Spinal cord (tissue), 9 donors: ENCODE measurements at regions not wholly inside any gene's neighbourhood (a gene's known extent, or its start where the extent isn't known, plus 50 kb on each side); places are given as distances from the start of the nearest gene placed in this dataset.
A peak's percentile ranks its signal among the peaks of the same experiment; 100 is the strongest.

ENCODE experiments used
- DNase-seq, 6 donors: peaks; one replicate each; pipeline versions ENCODE4 v3.0.0 to v3.0.0-alpha.2; 2013 to 2015; ENCODE audit warnings: low spot score in 6 of 6, low read depth in 4 of 6
- H3K27ac ChIP-seq: one replicate; pipeline ENCODE4 v1.5.1; 2013; ENCODE audit warnings: low read depth, low read length, control low read depth
- H3K27me3 ChIP-seq: one replicate; pipeline ENCODE4 v1.6.1; 2013; ENCODE audit warnings: low read length; ENCODE audit not compliant: control insufficient read depth, insufficient read depth
- H3K36me3 ChIP-seq: one replicate; pipeline ENCODE4 v1.6.1; 2013; ENCODE audit warnings: low read length; ENCODE audit not compliant: control insufficient read depth, insufficient read depth
- H3K4me1 ChIP-seq: one replicate; pipeline ENCODE4 v1.6.1; 2013; ENCODE audit warnings: low read length; ENCODE audit not compliant: control insufficient read depth, insufficient read depth
- H3K4me3 ChIP-seq: one replicate; pipeline ENCODE4 v1.5.1; 2013; ENCODE audit warnings: low read depth, low read length, control low read depth
- H3K9me3 ChIP-seq: one replicate; pipeline ENCODE4 v1.6.1; 2013; ENCODE audit warnings: low read length; ENCODE audit not compliant: control insufficient read depth, insufficient read depth
- WGBS: methylation state at CpG from one replicate; pipeline ENCODE4 v1.1.5; 2013; ENCODE audit warnings: missing lambda C conversion rate; ENCODE audit not compliant: insufficient coverage; 5-methylcytosine and 5-hydroxymethylcytosine counted together
- donor health status: healthy.

DNA sequence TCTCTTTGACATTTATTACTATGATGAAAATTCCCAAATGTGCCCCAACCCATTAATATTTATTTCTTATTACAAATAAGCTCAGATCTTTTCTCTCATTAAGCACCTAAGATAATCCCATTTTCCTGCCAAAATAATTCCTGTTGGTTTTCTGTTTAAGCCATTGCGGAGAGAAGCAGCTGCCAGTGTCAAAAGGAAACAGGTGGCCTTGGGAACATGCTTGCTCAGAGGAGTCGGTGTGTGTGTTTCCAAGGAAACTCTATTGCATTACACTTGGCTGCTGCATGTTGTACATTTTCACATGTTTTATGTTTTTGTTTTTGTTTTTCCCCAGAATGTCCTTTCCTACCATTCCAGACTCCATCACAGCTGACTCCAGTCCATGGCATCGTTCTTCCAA is 56.4 kb downstream of the CD24 start:
- Histone ChIP-seq H3K4me3 (no peak overlapping the region), H3K27me3 (no peaks in the 10 kb centered on the region), H3K4me1 (no peaks in the 10 kb centered on the region), H3K27ac (no peak overlapping the region), H3K36me3 (no peaks in the 10 kb centered on the region), H3K9me3 (no peaks in the 10 kb centered on the region)
- DNase-seq = peak in 3 of 6 donors; percentile 36 to 90 (median 63)
- 41% methylated on average over 2 of the region's 3 CpGs for WGBS

DNA sequence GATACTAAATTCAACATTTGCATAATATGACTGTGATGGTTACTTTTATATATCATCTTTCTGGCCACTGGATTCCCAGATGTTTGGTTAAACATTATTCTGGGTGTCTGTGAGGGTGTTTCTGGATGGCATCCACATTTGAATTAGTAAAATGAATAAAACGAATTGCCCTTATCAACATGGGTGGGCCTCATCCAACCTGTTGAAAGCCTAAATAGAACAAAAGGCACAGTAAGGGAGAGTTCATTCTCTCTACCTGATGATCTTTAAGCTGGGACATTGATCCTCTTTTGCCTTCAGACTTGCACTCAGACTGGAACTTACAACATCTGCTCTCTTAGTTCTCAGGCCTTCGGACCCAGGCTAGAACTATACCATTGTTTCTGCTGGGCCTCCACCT is 57.6 kb downstream of the CD24 start:
- Histone ChIP-seq H3K27ac (no peak overlapping the region), H3K9me3 (no peaks in the 10 kb centered on the region), H3K36me3 (no peaks in the 10 kb centered on the region), H3K27me3 (no peaks in the 10 kb centered on the region), H3K4me3 (no peak overlapping the region), H3K4me1 (no peaks in the 10 kb centered on the region)
- WGBS = 91% methylated on average over 1 of the region's 2 CpGs
- DNase-seq = no peak

DNA sequence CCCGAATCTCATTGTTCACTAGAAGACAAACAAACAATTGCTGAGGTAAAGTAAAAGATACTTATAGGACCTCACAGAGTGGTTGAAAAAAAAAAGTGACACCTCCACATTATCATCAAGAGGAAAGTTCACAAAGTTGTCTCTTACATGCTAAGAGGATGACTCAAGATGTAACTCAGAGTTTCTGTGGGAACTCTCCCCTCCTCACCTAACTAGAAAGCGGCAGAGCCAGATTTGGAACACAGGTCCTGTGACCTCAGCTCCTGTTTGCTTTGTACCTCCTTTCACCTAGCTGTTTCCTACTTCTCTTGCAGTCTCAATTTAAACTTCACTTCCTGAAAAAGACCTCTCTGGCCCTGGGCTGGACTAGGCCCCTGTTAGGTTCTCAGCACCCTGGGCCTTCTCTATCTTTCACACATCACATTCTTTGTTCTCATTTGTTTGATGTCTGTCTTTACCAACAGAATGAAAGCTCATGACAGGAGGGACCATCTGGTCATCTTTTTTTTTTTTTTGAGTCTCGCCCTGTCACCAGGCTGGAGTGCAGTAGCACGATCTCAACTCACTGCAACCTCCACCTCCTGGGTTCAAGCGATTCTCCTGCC is 60.8 kb downstream of the CD24 start:
- Histone ChIP-seq H3K36me3 (no peaks in the 10 kb centered on the region), H3K27ac (no peak overlapping the region), H3K9me3 (no peaks in the 10 kb centered on the region), H3K4me1 (no peaks in the 10 kb centered on the region), H3K4me3 (no peak overlapping the region), H3K27me3 (no peaks in the 10 kb centered on the region)
- DNase-seq = no peak
- 88% methylated on average over 1 of the region's 5 CpGs for WGBS

DNA sequence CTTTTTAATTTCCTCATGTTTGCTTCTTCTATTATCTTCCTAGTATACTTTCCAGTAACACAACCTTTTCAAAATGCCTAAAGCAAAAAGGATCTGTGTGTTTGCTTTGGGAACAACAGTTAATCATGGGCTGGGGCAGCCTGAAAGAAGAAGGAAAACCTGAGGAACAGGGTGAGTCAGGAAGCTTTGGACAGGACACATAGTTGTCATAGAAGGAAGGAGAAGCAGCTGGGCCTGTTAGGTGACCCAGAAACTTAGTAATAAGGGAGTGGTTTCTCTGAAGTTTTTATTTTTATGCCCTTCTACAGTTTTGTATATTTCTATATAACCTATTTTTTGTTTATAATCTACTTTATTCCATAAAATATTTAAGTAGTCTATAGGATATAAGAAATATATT is 61.4 kb downstream of the CD24 start:
- H3K27ac ChIP-seq = no peak overlapping the region

DNA sequence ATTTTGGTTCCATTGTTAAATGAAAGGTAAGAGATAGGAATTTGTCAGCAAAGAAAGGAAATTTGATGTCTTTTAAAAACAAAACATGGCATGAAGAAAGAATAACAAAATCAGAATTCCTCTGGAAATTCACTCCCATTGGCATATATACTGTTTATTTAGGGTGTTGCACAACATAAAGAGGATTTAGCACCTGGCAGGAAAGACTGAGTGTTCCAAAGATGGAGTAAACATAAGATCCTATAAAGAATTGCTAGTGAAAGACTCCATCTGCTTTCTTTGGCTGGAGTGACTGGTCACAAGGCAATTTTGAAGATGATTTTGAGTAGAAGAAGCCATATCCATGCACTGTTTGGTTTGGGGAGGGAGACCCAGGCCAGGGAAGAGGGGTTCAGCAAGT is 62.4 kb downstream of the CD24 start:
- no peaks in the 10 kb centered on the region for H3K36me3 ChIP-seq
- DNase-seq = peak in 1 of 6 donors; percentile 12
- no peak overlapping the region for H3K27ac ChIP-seq
- no peaks in the 10 kb centered on the region for H3K9me3 ChIP-seq
- H3K4me3 ChIP-seq = no peak overlapping the region
- no peaks in the 10 kb centered on the region for H3K4me1 ChIP-seq
- H3K27me3 ChIP-seq = no peaks in the 10 kb centered on the region

More for the DNA sequence above, 61.4 kb downstream of the CD24 start:
- H3K36me3 ChIP-seq = no peaks in the 10 kb centered on the region
- no peak for DNase-seq
- no peaks in the 10 kb centered on the region for H3K4me1 ChIP-seq
- no peak overlapping the region for H3K4me3 ChIP-seq
- no peaks in the 10 kb centered on the region for H3K27me3 ChIP-seq
- H3K9me3 ChIP-seq = no peaks in the 10 kb centered on the region

DNA sequence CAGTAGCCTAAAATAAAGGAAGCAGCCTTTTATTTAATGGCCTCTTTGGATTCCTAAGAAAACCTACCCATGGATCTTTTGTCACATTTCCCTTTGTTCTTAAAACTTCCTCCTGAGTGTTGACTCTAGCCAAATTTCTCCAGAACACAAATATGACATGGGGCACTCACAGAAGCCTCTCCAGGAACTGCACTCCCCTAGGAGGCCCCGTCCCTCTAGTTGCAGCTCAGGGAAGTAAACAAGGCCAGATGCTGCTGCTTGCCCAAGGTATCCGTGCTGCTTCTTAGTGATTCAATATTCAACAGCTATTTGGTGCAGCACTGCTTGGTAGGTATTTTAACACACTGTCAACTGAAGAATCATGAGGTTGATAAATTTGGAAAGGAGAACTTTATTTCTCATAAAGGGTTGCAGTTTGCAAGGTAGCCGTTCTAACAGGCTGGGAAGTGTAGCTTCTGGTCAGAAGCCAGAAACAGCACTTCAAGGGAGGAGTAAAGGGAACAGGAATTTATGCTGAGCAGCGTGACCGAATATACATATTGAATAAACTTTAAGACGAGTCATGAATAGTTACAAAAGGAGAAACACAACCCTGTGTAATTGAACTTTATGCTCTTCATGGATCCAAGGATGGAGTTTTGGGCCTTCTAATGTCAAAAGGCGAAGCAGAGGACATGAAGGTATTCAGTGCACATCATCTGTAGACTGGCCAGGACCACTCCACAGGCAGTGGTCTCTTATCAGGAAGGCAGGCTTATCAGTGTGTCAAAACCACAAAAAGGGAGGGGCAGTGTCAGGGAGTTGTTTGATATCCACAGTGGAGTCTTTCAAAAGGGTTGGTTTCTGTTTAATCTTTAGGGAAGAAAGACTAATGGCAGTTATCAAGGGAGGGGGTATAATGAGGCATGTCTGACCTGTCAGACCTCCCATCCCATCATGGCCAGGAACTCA is 63.3 kb downstream of the CD24 start:
- DNase-seq = no peak
- no peaks in the 10 kb centered on the region for H3K9me3 ChIP-seq
- H3K27ac ChIP-seq = no peak overlapping the region
- no peaks in the 10 kb centered on the region for H3K27me3 ChIP-seq
- H3K4me1 ChIP-seq = no peaks in the 10 kb centered on the region
- H3K36me3 ChIP-seq = no peaks in the 10 kb centered on the region
- 71% methylated on average over 3 of the region's 7 CpGs for WGBS
- H3K4me3 ChIP-seq = no peak overlapping the region

DNA sequence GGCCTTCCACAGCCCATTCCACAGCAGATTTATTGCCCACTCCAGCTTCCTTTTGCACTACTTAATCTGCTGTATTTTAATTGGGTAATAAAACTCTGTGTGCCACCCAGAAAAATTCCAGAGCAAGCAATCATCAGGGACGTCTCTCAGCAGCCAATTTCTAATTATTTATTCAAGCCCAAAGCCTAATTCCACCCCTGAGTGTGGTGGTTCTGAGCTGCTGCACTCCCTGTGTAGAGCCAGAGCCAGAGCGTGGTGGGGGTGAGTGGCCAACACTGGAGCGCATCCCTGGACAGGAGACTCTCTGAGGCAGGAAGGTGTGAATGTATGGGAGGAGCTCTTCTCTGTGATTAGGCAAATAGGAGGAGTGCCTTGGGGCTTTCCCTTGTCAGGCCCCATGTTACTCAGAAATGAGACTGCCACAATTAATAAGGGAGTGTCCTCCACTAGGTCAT is 66.1 kb downstream of the CD24 start:
- Histone ChIP-seq H3K27me3 (no peaks in the 10 kb centered on the region), H3K27ac (no peak overlapping the region), H3K9me3 (no peaks in the 10 kb centered on the region), H3K4me1 (no peaks in the 10 kb centered on the region), H3K36me3 (no peaks in the 10 kb centered on the region), H3K4me3 (no peak overlapping the region)
- 31% methylated on average over 2 of the region's 3 CpGs for WGBS
- DNase-seq = peak in 1 of 6 donors; percentile 87

DNA sequence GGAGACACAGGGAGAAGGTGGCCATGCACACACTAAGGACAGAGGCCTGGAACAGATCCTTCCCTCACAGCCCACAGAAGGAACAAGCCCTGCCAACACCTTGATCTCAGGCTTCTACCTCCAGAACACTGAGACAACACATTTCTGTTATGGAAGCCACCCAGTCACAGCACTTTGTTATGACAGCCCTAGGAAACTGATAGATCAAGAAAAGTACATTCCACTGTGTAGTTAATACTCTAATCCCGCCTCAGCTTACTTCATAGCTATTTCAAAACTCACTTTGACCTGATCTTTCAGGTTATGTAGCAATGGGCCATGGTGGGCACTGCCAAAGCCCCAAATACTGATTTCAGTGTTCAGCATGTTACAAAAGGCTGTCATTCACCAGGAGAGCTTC is 66.8 kb downstream of the CD24 start:
- WGBS = 82% methylated on average over 1 of the region's 1 CpG
- DNase-seq = no peak

DNA sequence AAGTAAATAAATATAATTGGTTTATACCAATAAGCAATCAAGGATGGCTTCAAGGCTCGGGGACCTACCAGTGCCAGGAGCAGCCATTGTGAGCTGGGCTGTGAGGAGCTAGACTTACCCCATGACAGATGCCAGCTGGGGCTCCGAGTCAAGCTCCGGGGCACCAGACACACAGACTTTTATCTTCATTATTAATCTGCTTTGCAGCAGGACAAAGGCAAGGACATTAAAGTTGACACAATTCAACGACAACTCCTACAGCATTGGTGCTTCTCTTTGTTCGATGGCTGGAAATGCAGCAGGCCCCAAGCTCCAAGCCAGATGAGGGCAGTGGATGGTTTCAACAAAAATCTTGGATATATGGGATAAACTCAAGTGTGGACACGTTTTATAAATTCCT is 68.3 kb downstream of the CD24 start:
- Histone ChIP-seq H3K27me3 (no peaks in the 10 kb centered on the region), H3K4me3 (no peak overlapping the region), H3K4me1 (no peaks in the 10 kb centered on the region), H3K36me3 (no peaks in the 10 kb centered on the region), H3K27ac (no peak overlapping the region), H3K9me3 (peaks cover 1% of the 10 kb centered on the region)
- WGBS = 59% methylated on average over 3 of the region's 6 CpGs
- DNase-seq = no peak

More for the DNA sequence above, 66.8 kb downstream of the CD24 start:
- no peaks in the 10 kb centered on the region for H3K27me3 ChIP-seq
- H3K27ac ChIP-seq = no peak overlapping the region
- H3K4me1 ChIP-seq = no peaks in the 10 kb centered on the region
- H3K9me3 ChIP-seq = no peaks in the 10 kb centered on the region
- no peaks in the 10 kb centered on the region for H3K36me3 ChIP-seq
- no peak overlapping the region for H3K4me3 ChIP-seq

DNA sequence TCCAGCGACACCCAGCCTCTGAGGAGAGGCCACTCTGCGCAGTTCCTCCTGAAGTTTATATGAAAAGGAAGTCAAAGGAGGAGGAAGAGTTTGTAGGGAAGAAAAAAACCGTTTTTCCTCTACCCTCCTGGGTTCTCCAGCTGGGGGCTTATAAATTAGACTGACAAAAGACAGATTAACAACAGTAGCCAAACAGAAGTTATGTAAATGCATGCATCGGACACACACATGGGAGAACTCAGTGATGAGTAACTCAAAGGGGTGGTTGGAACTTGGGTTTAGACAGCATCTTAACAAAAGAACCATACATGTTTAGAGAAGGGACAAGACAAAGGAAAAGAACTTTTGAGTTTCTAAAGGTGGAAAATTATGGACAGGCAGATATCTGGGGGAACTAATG is 71.2 kb downstream of the CD24 start:
- H3K27ac ChIP-seq = no peak overlapping the region
- WGBS = no CpG with 5 or more reads among the region's 4 CpGs

More for the DNA sequence above, 71.2 kb downstream of the CD24 start:
- Histone ChIP-seq H3K4me3 (no peak overlapping the region), H3K27me3 (no peaks in the 10 kb centered on the region), H3K4me1 (no peaks in the 10 kb centered on the region), H3K36me3 (no peaks in the 10 kb centered on the region), H3K9me3 (peaks cover 1% of the 10 kb centered on the region)
- DNase-seq = no peak
